ENCODE measurements at regions not wholly inside any gene's neighbourhood (a gene's known extent, or its start where the extent isn't known, plus 50 kb on each side); places are given as distances from the start of the nearest gene placed in this dataset.

- Histone ChIP-seq H3K27ac (no peak overlapping the region), H3K36me3 (replicated peaks) (no peaks in the 10 kb centered on the region)
Observed at GRCh38 chr21:17139696-17140095, 373.1 kb upstream of the CXADR start.

GRCh38 chr21:17146426-17146825 lies 366.4 kb upstream of the CXADR start:
- TF ChIP-seq, protein P1, sequence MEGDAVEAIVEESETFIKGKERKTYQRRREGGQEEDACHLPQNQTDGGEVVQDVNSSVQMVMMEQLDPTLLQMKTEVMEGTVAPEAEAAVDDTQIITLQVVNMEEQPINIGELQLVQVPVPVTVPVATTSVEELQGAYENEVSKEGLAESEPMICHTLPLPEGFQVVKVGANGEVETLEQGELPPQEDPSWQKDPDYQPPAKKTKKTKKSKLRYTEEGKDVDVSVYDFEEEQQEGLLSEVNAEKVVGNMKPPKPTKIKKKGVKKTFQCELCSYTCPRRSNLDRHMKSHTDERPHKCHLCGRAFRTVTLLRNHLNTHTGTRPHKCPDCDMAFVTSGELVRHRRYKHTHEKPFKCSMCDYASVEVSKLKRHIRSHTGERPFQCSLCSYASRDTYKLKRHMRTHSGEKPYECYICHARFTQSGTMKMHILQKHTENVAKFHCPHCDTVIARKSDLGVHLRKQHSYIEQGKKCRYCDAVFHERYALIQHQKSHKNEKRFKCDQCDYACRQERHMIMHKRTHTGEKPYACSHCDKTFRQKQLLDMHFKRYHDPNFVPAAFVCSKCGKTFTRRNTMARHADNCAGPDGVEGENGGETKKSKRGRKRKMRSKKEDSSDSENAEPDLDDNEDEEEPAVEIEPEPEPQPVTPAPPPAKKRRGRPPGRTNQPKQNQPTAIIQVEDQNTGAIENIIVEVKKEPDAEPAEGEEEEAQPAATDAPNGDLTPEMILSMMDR (IDR thresholded peaks at IDR 0.05; ENCODE audit: low read depth, low read length, missing control alignments) = no peak
- no peak for DNase-seq
- Histone ChIP-seq H3K36me3 (replicated peaks) (no peaks in the 10 kb centered on the region), H3K4me3 (ENCODE audit: low read depth, low read length) (no peak overlapping the region), H3K27ac (no peak overlapping the region), H3K27me3 (replicated peaks) (no peaks in the 10 kb centered on the region)
- in situ Hi-C loops (cut with HindIII; ENCODE audit: low pct_ligation_motif_present, low sequenced_read_pairs) = no loop called here

More at GRCh38 chr21:17139696-17140095, 373.1 kb upstream of the CXADR start:
- Histone ChIP-seq H3K4me3 (ENCODE audit: low read depth, low read length) (no peak overlapping the region), H3K27me3 (replicated peaks) (no peaks in the 10 kb centered on the region)
- in situ Hi-C loops (cut with HindIII; ENCODE audit: low pct_ligation_motif_present, low sequenced_read_pairs) = no loop called here
- no peak for DNase-seq
- TF ChIP-seq, protein P1 (IDR thresholded peaks at IDR 0.05; ENCODE audit: low read depth, low read length, missing control alignments) = no peak

DNA sequence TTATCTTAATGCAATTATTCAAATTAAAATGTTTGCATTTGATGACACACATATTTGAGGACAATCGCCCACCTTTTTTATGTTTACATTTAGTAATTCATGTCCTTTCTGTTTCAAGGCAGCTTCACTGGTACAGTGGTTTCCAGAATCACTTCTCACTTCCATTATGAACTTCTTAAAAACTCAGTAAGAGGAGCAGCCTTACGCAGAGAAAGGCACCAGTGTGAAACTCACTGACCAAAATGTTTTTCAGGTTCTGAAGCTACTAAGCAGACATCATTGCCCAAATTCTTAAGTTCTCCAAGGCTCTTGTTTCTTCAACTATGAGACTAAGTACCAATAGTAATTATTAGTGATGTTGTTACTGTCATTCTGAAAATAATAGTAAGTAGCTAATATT lies 353.1 kb upstream of the CXADR start:
- no peak overlapping the region for H3K4me3 ChIP-seq (ENCODE audit: low read depth, low read length)
- no peak for DNase-seq
- H3K27ac ChIP-seq = no peak overlapping the region
- no peaks in the 10 kb centered on the region for H3K27me3 ChIP-seq (replicated peaks)
- H3K36me3 ChIP-seq (replicated peaks) = no peaks in the 10 kb centered on the region
- in situ Hi-C loops (cut with HindIII; ENCODE audit: low pct_ligation_motif_present, low sequenced_read_pairs) = no loop called here
- TF ChIP-seq, protein P1 (IDR thresholded peaks at IDR 0.05; ENCODE audit: low read depth, low read length, missing control alignments) = no peak

- no peak overlapping the region for H3K27ac ChIP-seq
- in situ Hi-C loops (cut with HindIII; ENCODE audit: low pct_ligation_motif_present, low sequenced_read_pairs) = no loop called here
- no peaks in the 10 kb centered on the region for H3K27me3 ChIP-seq (replicated peaks)
- no peak overlapping the region for H3K4me3 ChIP-seq (ENCODE audit: low read depth, low read length)
- no peaks in the 10 kb centered on the region for H3K36me3 ChIP-seq (replicated peaks)
- TF ChIP-seq, protein P1 (IDR thresholded peaks at IDR 0.05; ENCODE audit: low read depth, low read length, missing control alignments) = no peak
- DNase-seq = no peak
Observed at GRCh38 chr21:17185674-17186073, 327.2 kb upstream of the CXADR start.

DNA sequence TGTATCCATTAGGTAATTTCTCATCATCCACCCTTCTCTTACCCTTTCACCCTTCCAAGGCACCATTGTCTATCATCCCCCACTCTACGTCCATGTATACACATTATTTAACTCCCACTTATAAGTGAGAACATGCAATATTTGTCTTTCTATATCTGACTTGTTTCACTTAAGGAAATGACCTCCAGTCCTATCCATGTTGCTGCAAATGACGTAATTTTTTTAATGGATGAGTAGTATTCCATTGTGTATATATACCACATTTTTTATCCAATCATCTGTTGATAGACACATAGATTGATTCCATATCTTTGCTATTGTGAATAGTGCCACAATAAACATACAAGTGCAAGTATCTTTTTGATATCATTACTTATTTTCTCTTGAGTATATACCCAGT lies 322.9 kb upstream of the CXADR start:
- no peak overlapping the region for H3K27ac ChIP-seq
- H3K27me3 ChIP-seq (replicated peaks) = no peaks in the 10 kb centered on the region
- no peak overlapping the region for H3K4me3 ChIP-seq (ENCODE audit: low read depth, low read length)
- in situ Hi-C loops (cut with HindIII; ENCODE audit: low pct_ligation_motif_present, low sequenced_read_pairs) = no loop called here
- DNase-seq = no peak
- H3K36me3 ChIP-seq (replicated peaks) = no peaks in the 10 kb centered on the region
- TF ChIP-seq, protein P1 (IDR thresholded peaks at IDR 0.05; ENCODE audit: low read depth, low read length, missing control alignments) = no peak

- no peak for DNase-seq
- TF ChIP-seq, protein P1 (IDR thresholded peaks at IDR 0.05; ENCODE audit: low read depth, low read length, missing control alignments) = no peak
- H3K36me3 ChIP-seq (replicated peaks) = no peaks in the 10 kb centered on the region
- H3K27ac ChIP-seq = no peak overlapping the region
- in situ Hi-C loops (cut with HindIII; ENCODE audit: low pct_ligation_motif_present, low sequenced_read_pairs) = no loop called here
- no peak overlapping the region for H3K4me3 ChIP-seq (ENCODE audit: low read depth, low read length)
- no peaks in the 10 kb centered on the region for H3K27me3 ChIP-seq (replicated peaks)
Observed at GRCh38 chr21:17191346-17191993, 321.4 kb upstream of the CXADR start.
